RWPE2 (cell line): ENCODE measurements at regions not wholly inside any gene's neighbourhood (a gene's known extent, or its start where the extent isn't known, plus 50 kb on each side); places are given as distances from the start of the nearest gene placed in this dataset.

Experiments
- ATAC-seq: fragments of 200-7000 bp; cut with Tn5 transposase; 3 replicates; pipeline ENCODE4 v1.9.1; 2021; ENCODE audit warnings: low read depth
- DNase-seq: peaks from one replicate; pipeline ENCODE4 v3.0.0-alpha.2; 2020; ENCODE audit warnings: low spot score
- H3K27ac ChIP-seq: fragments of 450-650 bp; 2 replicates; pipeline ENCODE4 v1.5.1; 2017; ENCODE audit warnings: mild to moderate bottlenecking; ENCODE audit not compliant: poor library complexity, severe bottlenecking
- H3K27me3 ChIP-seq: fragments of 250-450 bp; sonication (Bioruptor Pico); 2 replicates; pipeline ENCODE4 v1.5.1; 2021; ENCODE audit warnings: mild to moderate bottlenecking, moderate library complexity; ENCODE audit not compliant: insufficient read depth, poor library complexity, severe bottlenecking
- H3K36me3 ChIP-seq: fragments of 250-450 bp; sonication (Bioruptor Pico); 2 replicates; pipeline ENCODE4 v1.5.1; 2020; ENCODE audit warnings: low read depth, mild to moderate bottlenecking, moderate library complexity
- H3K4me1 ChIP-seq: fragments of 250-450 bp; sonication (Bioruptor Pico); 2 replicates; pipeline ENCODE4 v1.5.1; 2021; ENCODE audit warnings: mild to moderate bottlenecking, moderate library complexity; ENCODE audit not compliant: insufficient read depth, poor library complexity, severe bottlenecking
- H3K4me3 ChIP-seq: fragments of 250-450 bp; sonication (Bioruptor Pico); 2 replicates; pipeline ENCODE4 v1.5.1; 2021; ENCODE audit warnings: mild to moderate bottlenecking, moderate library complexity; ENCODE audit not compliant: severe bottlenecking
- H3K9me3 ChIP-seq: fragments of 250-450 bp; sonication (Bioruptor Pico); 2 replicates; pipeline ENCODE4 v1.5.1; 2021; ENCODE audit warnings: mild to moderate bottlenecking, moderate library complexity; ENCODE audit not compliant: severe bottlenecking
- CTCF ChIP-seq: fragments of 450-650 bp; IDR thresholded peaks from one replicate; pipeline ENCODE4 v1.5.1; 2017; ENCODE audit warnings: mild to moderate bottlenecking, moderate library complexity; ENCODE audit not compliant: poor library complexity, severe bottlenecking

GRCh38 chr12:114616081-114616480 lies 67.9 kb downstream of the TBX3 start:
- Histone ChIP-seq H3K27ac (no peak overlapping the region), H3K4me3 (no peak overlapping the region), H3K9me3 (no peaks in the 10 kb centered on the region), H3K4me1 (no peaks in the 10 kb centered on the region), H3K27me3 (no peaks in the 10 kb centered on the region), H3K36me3 (no peaks in the 10 kb centered on the region)
- DNase-seq (no peak), ATAC-seq (no peak)
- TF ChIP-seq CTCF: no peak

- Histone ChIP-seq H3K27ac (no peak overlapping the region), H3K4me3 (no peak overlapping the region), H3K27me3 (no peaks in the 10 kb centered on the region), H3K36me3 (no peaks in the 10 kb centered on the region), H3K4me1 (no peaks in the 10 kb centered on the region), H3K9me3 (no peaks in the 10 kb centered on the region)
- ATAC-seq (no peak), DNase-seq (no peak)
- TF ChIP-seq CTCF: no peak
Observed at GRCh38 chr12:114614040-114614439, 69.9 kb downstream of the TBX3 start.

- no peaks in the 10 kb centered on the region for H3K36me3 ChIP-seq
Observed at GRCh38 chr12:114612062-114612461, 71.9 kb downstream of the TBX3 start.

GRCh38 chr12:114611145-114612018 lies 72.6 kb downstream of the TBX3 start:
- H3K4me1 ChIP-seq: no peaks in the 10 kb centered on the region
- no peaks in the 10 kb centered on the region for H3K36me3 ChIP-seq
- ATAC-seq (no peak), DNase-seq (no peak)
- H3K27ac ChIP-seq: no peak overlapping the region
- no peak overlapping the region for H3K4me3 ChIP-seq
- no peaks in the 10 kb centered on the region for H3K27me3 ChIP-seq
- no peak for TF ChIP-seq CTCF
- no peaks in the 10 kb centered on the region for H3K9me3 ChIP-seq

More at GRCh38 chr12:114612062-114612461, 71.9 kb downstream of the TBX3 start:
- no peaks in the 10 kb centered on the region for H3K9me3 ChIP-seq
- ATAC-seq (no peak), DNase-seq (no peak)
- no peak for TF ChIP-seq CTCF
- no peaks in the 10 kb centered on the region for H3K4me1 ChIP-seq
- no peak overlapping the region for H3K27ac ChIP-seq
- H3K27me3 ChIP-seq: no peaks in the 10 kb centered on the region
- no peak overlapping the region for H3K4me3 ChIP-seq

GRCh38 chr12:114608509-114608908 lies 75.5 kb downstream of the TBX3 start:
- no peak for DNase-seq
- Histone ChIP-seq H3K4me1 (no peaks in the 10 kb centered on the region), H3K36me3 (no peaks in the 10 kb centered on the region), H3K27ac (no peak overlapping the region), H3K4me3 (no peak overlapping the region), H3K9me3 (no peaks in the 10 kb centered on the region), H3K27me3 (no peaks in the 10 kb centered on the region)
- no peak for TF ChIP-seq CTCF
- no peak for ATAC-seq
